ENCODE measurements at regions not wholly inside any gene's neighbourhood (a gene's known extent, or its start where the extent isn't known, plus 50 kb on each side); places are given as distances from the start of the nearest gene placed in this dataset.

DNA sequence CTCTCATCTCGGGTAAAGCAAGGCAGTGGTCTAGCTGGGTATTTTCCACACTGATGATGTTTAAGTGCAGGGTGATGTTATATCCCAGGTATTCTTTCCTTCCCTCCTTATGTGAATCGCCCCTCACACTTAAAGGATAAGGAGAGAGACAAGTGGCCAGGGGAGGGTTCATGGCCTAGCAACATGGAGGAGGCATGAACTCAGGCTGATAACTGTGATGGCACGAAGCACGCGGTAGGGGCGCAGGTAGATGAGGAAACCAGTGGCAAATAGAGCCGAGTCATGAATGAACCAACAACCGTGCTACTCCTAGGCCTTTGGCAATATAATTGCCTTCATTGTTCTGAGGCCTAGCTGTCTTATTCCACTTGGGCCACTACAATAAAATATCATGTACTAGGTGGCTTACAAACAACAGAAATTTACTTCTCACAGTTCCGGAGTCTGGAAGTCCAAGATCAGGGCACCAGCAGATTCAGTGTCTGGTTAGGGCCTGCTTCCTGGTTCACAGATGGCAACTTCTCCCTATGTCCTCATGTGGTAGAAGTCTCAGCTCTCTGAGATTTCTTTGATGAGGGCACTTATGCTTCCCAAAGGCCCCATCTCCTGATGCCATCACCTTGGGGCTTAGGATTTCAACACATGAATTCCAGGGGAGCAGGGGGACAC lies 56.0 kb upstream of the PIK3CG start:
- no peak for DNase-seq (ENCODE audit: low spot score)

DNA sequence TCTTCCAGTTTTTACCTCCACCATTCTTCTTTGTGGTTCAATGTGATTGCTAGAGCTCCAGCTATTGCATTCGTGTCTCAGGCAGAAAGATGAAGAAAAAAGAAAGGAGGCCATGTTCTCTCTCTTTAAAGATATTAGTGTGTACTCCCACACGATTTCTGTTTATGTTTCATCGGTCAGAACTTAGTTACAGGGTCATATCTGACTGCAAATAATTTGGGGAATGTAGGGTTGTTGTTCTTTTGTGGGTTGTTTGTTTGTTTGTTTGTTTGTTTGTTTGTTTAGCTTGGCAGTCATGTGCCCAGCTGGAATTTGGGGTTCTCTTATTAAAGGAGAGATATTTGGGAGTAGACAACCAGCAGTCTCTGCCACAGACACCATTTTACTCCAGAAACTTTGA lies 53.6 kb upstream of the PIK3CG start:
- DNase-seq (ENCODE audit: low spot score), result no peak

GRCh38 chr7:106812027-106812643 lies 52.9 kb upstream of the PIK3CG start:
- DNase-seq (ENCODE audit: low spot score), result no peak

- no peak for DNase-seq (ENCODE audit: low spot score)
Measured at GRCh38 chr7:106813705-106814305, 51.3 kb upstream of the PIK3CG start.

- DNase-seq (ENCODE audit: low spot score), result no peak
Measured at GRCh38 chr7:106814887-106815286, 50.2 kb upstream of the PIK3CG start.
